ENCODE measurements at regions not wholly inside any gene's neighbourhood (a gene's known extent, or its start where the extent isn't known, plus 50 kb on each side); places are given as distances from the start of the nearest gene placed in this dataset.

DNA sequence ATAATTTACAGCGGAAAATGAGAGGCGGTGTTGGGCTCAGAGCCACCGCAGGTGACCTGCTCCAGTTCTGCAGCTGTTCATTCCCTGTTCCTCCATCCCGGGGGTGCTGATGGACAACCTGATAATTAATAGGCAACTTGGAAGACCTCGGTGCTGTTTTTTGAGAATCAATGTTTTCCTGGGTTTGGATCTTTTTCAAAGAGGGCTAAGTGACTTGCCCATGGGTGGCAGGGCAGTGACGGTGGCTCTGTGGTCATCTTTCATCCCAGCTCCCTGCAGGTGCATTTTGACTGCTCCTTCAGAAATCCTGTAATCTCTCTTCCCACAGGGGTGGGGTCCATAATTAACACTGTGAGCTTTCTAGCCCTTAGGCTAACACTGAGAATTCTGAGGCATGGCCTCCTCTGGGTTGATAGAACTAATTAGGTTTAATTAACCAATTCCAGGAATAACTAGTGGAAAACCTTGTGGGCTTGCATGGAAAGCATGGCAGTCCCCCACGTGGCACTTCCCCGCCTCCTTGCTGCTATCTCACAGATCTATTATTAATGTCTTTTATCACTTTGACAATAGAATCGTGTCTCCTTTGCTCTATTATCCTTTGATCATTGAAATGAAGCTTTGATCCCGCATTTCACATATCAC is 217.9 kb downstream of the GLRX3 start:
- TF ChIP-seq, protein P1, sequence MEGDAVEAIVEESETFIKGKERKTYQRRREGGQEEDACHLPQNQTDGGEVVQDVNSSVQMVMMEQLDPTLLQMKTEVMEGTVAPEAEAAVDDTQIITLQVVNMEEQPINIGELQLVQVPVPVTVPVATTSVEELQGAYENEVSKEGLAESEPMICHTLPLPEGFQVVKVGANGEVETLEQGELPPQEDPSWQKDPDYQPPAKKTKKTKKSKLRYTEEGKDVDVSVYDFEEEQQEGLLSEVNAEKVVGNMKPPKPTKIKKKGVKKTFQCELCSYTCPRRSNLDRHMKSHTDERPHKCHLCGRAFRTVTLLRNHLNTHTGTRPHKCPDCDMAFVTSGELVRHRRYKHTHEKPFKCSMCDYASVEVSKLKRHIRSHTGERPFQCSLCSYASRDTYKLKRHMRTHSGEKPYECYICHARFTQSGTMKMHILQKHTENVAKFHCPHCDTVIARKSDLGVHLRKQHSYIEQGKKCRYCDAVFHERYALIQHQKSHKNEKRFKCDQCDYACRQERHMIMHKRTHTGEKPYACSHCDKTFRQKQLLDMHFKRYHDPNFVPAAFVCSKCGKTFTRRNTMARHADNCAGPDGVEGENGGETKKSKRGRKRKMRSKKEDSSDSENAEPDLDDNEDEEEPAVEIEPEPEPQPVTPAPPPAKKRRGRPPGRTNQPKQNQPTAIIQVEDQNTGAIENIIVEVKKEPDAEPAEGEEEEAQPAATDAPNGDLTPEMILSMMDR (conservative IDR thresholded peaks at IDR 0.05; ENCODE audit: low read depth, low read length) = no peak
- TF ChIP-seq EZH2 (IDR thresholded peaks at IDR 0.05; ENCODE audit: low read length, unreplicated experiment) = no peak
